GM12891 (cell line): ENCODE measurements at regions not wholly inside any gene's neighbourhood (a gene's known extent, or its start where the extent isn't known, plus 50 kb on each side); places are given as distances from the start of the nearest gene placed in this dataset.

Experiments
- PAX5 ChIP-seq: IDR thresholded peaks from 2 replicates; pipeline ENCODE4 v1.6.1; 2011; ENCODE audit warnings: low read length, moderate library complexity, mild to moderate bottlenecking; ENCODE audit not compliant: insufficient read depth, severe bottlenecking
- POLR2A ChIP-seq: IDR thresholded peaks from 2 replicates; pipeline ENCODE4 v1.6.1; 2011; ENCODE audit warnings: low read depth, low read length, control low read depth
- POLR2AphosphoS5 ChIP-seq: IDR thresholded peaks from 2 replicates; pipeline ENCODE4 v1.6.1; 2011; ENCODE audit warnings: low read depth, low read length, control low read depth
- SPI1 ChIP-seq: IDR thresholded peaks from 2 replicates; pipeline ENCODE4 v1.6.1; 2011; ENCODE audit warnings: low read depth, low read length, control low read depth
- TAF1 ChIP-seq: IDR thresholded peaks from 2 replicates; pipeline ENCODE4 v1.6.1; 2011; ENCODE audit warnings: low read depth, low read length, control low read depth

DNA sequence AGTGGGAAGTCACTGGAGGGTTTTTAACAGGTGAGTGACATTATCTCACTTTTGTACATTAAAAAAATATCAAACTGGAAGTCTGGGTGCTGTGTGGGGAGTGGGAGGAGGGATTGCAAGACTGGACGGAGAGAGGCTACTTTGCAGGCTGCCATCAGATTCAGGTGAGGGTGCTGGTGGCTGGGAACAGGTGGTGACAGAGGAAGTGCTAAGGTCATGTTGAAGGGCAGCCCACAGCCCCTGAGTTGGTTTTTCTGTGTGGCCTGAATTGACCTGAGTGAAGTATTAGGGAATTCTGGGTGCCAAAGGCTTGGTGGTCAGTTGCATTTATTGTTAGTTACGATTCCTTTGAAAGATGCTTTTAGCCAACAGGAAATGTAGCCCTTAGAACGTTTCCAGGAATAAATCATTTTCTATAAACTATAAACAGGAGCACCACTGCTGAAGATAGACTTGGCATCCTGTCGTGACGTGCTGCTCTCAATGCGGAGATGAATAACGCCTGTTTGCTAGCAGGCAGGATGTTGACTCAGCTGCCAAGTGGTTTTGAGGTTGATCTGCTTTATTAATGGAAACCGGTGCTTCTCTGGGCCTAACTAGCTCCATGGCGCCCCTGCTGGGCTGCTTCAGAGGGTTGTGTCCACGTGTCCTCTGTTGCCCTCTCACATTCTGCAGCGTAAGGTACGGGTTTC lies 707.5 kb upstream of the TMEM132C start:
- TF ChIP-seq POLR2A (no peak), POLR2AphosphoS5 (no peak), PAX5 (no peak), TAF1 (no peak), SPI1 (0 out of 2 replicates have a peak, but pooled peaks have one; percentile 3)
